ENCODE measurements at regions not wholly inside any gene's neighbourhood (a gene's known extent, or its start where the extent isn't known, plus 50 kb on each side); places are given as distances from the start of the nearest gene placed in this dataset.

DNA sequence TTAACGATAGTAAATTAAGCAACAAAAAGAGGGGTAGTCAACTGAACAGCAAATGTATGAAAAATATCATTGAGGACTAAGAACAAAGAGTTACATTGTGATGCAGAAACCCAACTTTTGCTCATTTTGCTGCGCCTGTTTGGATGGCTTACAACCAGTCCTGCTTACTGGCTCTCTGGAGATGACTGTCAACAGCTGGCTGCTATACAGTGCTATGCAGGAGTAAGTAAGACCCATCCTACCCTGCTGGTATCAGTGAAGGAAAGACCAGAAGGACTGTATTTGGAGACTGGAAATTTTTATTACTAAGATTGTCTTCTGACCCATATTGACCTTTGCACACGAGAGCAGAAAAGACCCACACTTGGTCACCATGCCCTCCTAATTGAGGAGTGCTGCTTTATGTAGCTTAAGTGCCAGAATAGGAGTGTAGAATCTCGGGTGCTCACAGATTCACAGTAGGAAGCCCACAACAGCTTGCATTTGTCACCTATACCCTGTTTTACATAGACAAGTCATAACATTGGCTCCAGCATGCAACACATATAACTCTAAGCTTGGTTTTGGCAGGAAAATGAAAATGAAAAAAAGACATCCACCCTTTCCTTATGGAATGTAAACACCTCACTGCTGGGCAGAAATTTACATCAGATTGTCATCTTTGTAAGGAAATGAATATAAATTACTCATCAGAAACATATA lies 1915.0 kb upstream of the CELF4 start:
- BruUV-seq (replicated peaks): no TSS peak
- POLR2A ChIA-PET: no interaction called here

DNA sequence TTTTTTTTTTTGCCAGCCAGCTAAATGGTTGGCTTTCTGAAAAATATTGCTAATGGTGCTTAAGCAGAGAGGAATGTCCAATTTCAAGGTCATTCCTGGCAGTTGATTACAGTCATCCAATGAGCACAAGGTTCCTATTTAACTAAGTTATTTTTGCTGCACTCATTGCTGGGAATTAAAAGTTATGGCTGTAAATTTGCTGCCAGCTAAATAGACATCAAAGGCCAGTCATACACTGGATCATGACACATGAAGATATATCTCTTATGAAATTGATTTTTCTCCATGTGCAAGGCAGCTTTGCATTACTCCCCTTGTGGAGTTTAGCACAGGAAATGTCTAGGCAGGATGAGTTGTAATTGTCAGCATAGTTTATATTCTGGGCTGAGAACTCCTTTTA lies 1898.4 kb upstream of the CELF4 start:
- TF ChIP-seq, protein P1, sequence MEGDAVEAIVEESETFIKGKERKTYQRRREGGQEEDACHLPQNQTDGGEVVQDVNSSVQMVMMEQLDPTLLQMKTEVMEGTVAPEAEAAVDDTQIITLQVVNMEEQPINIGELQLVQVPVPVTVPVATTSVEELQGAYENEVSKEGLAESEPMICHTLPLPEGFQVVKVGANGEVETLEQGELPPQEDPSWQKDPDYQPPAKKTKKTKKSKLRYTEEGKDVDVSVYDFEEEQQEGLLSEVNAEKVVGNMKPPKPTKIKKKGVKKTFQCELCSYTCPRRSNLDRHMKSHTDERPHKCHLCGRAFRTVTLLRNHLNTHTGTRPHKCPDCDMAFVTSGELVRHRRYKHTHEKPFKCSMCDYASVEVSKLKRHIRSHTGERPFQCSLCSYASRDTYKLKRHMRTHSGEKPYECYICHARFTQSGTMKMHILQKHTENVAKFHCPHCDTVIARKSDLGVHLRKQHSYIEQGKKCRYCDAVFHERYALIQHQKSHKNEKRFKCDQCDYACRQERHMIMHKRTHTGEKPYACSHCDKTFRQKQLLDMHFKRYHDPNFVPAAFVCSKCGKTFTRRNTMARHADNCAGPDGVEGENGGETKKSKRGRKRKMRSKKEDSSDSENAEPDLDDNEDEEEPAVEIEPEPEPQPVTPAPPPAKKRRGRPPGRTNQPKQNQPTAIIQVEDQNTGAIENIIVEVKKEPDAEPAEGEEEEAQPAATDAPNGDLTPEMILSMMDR (IDR thresholded peaks at IDR 0.05; ENCODE audit: insufficient read depth in 1 of 2, low read depth in 1 of 2, low read length in 1 of 2, severe bottlenecking in 1 of 2, unreplicated experiment in 1 of 2): no peak
- ChIA-PET POLR2A (no interaction called here), CTCF (no interaction called here)
- DNase-seq: no peak
- Mint-ChIP-seq H3K27me3 (ENCODE audit: insufficient read depth, unreplicated experiment) (no peaks in the 10 kb centered on the region), H3K4me3 (ENCODE audit: unreplicated experiment) (no peak overlapping the region), H3K4me1 (ENCODE audit: low read depth, unreplicated experiment) (no peaks in the 10 kb centered on the region), H3K36me3 (ENCODE audit: insufficient read depth, unreplicated experiment) (no peaks in the 10 kb centered on the region), H3K27ac (ENCODE audit: unreplicated experiment) (no peak overlapping the region), H3K9me3 (ENCODE audit: unreplicated experiment) (no peaks in the 10 kb centered on the region)
- Histone ChIP-seq H3K36me3 (ENCODE audit: control insufficient read depth, insufficient read depth, low read length) (no peaks in the 10 kb centered on the region), H3K27me3 (replicated peaks; ENCODE audit: control insufficient read depth, insufficient read depth, low read length) (no peaks in the 10 kb centered on the region), H3K9me3 (no peaks in the 10 kb centered on the region), H3K4me1 (no peaks in the 10 kb centered on the region), H3K4me3 (ENCODE audit: low read depth, low read length) (no peak overlapping the region)
- BruUV-seq (replicated peaks): no TSS peak
- intact Hi-C loops (cut with micrococcal nuclease; ENCODE audit: unreplicated experiment): no loop called here

More for the DNA sequence above, 1915.0 kb upstream of the CELF4 start:
- Histone ChIP-seq H3K9me3 (no peaks in the 10 kb centered on the region), H3K27me3 (replicated peaks; ENCODE audit: control insufficient read depth, insufficient read depth, low read length) (no peaks in the 10 kb centered on the region), H3K36me3 (ENCODE audit: control insufficient read depth, insufficient read depth, low read length) (no peaks in the 10 kb centered on the region), H3K4me3 (ENCODE audit: low read depth, low read length) (no peak overlapping the region), H3K4me1 (no peaks in the 10 kb centered on the region)
- Mint-ChIP-seq H3K27me3 (ENCODE audit: insufficient read depth, unreplicated experiment) (no peaks in the 10 kb centered on the region), H3K9me3 (ENCODE audit: unreplicated experiment) (no peaks in the 10 kb centered on the region), H3K4me3 (ENCODE audit: unreplicated experiment) (no peak overlapping the region), H3K36me3 (ENCODE audit: insufficient read depth, unreplicated experiment) (no peaks in the 10 kb centered on the region), H3K4me1 (ENCODE audit: low read depth, unreplicated experiment) (no peaks in the 10 kb centered on the region), H3K27ac (ENCODE audit: unreplicated experiment) (no peak overlapping the region)
- no peak for DNase-seq
- CTCF ChIA-PET: no interaction called here
- TF ChIP-seq, protein P1 (IDR thresholded peaks at IDR 0.05; ENCODE audit: insufficient read depth in 1 of 2, low read depth in 1 of 2, low read length in 1 of 2, severe bottlenecking in 1 of 2, unreplicated experiment in 1 of 2): no peak
- intact Hi-C loops (cut with micrococcal nuclease; ENCODE audit: unreplicated experiment): no loop called here

DNA sequence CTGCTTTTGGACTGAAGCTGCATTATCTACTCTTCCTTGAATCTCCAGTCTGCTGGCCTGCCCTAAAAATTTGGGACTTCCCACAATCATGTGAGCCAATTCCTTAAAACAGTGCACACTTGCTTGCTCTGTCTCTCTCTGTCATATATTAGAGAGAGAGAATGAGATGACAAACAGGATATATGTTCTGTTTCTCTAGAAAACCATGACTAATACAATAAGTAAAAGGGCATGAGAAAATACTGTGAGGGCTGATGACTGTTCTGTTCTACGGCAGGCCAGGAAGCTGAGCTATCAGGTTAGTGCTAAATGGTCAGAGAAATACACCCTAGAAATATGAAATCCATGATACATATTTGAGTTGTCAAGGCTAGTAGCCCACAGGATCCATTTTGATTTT lies 1896.8 kb upstream of the CELF4 start:
- H3K27me3 Mint-ChIP-seq (ENCODE audit: insufficient read depth, unreplicated experiment): no peaks in the 10 kb centered on the region
- H3K36me3 Mint-ChIP-seq (ENCODE audit: insufficient read depth, unreplicated experiment): no peaks in the 10 kb centered on the region
- H3K4me3 ChIP-seq (ENCODE audit: low read depth, low read length): no peak overlapping the region
- DNase-seq: no peak
- H3K4me3 Mint-ChIP-seq (ENCODE audit: unreplicated experiment): no peak overlapping the region
- no peaks in the 10 kb centered on the region for H3K9me3 ChIP-seq
- H3K4me1 Mint-ChIP-seq (ENCODE audit: low read depth, unreplicated experiment): no peaks in the 10 kb centered on the region
- H3K27me3 ChIP-seq (replicated peaks; ENCODE audit: control insufficient read depth, insufficient read depth, low read length): no peaks in the 10 kb centered on the region
- no peaks in the 10 kb centered on the region for H3K9me3 Mint-ChIP-seq (ENCODE audit: unreplicated experiment)
- CTCF ChIA-PET: no interaction called here
- BruUV-seq (replicated peaks): no TSS peak
- intact Hi-C loops (cut with micrococcal nuclease; ENCODE audit: unreplicated experiment): no loop called here
- no peak overlapping the region for H3K27ac Mint-ChIP-seq (ENCODE audit: unreplicated experiment)
- no peaks in the 10 kb centered on the region for H3K36me3 ChIP-seq (ENCODE audit: control insufficient read depth, insufficient read depth, low read length)
- POLR2A ChIA-PET: no interaction called here
- TF ChIP-seq, protein P1 (IDR thresholded peaks at IDR 0.05; ENCODE audit: insufficient read depth in 1 of 2, low read depth in 1 of 2, low read length in 1 of 2, severe bottlenecking in 1 of 2, unreplicated experiment in 1 of 2): no peak
- no peaks in the 10 kb centered on the region for H3K4me1 ChIP-seq

Data from Caco-2 (cell line).